HFFc6 (cell line): ENCODE measurements at regions not wholly inside any gene's neighbourhood (a gene's known extent, or its start where the extent isn't known, plus 50 kb on each side); places are given as distances from the start of the nearest gene placed in this dataset.

ENCODE experiments used
- DNase-seq: peaks from one replicate; pipeline ENCODE4 v3.0.0-alpha.2; 2018
- H3K27ac Mint-ChIP-seq: 2 replicates; pipeline ENCODE4 v1.8.0; 2020; ENCODE audit warnings: mild to moderate bottlenecking, mixed read lengths
- H3K27me3 Mint-ChIP-seq: 2 replicates; pipeline ENCODE4 v1.8.0; 2021; ENCODE audit warnings: mild to moderate bottlenecking, moderate library complexity, mixed read lengths; ENCODE audit not compliant: insufficient read depth
- H3K36me3 Mint-ChIP-seq: 2 replicates; pipeline ENCODE4 v1.8.0; 2021; ENCODE audit warnings: low read depth, mixed read lengths
- H3K4me1 Mint-ChIP-seq: 2 replicates; pipeline ENCODE4 v1.8.0; 2020; ENCODE audit warnings: low read depth, mixed read lengths
- H3K4me3 Mint-ChIP-seq: 2 replicates; pipeline ENCODE4 v1.8.0; 2020; ENCODE audit warnings: mild to moderate bottlenecking, moderate library complexity, mixed read lengths
- H3K9me3 Mint-ChIP-seq: 2 replicates; pipeline ENCODE4 v1.8.0; 2020; ENCODE audit warnings: mild to moderate bottlenecking, mixed read lengths
- TF ChIP-seq, protein P1 (sequence below): fragments of 200-600 bp; sonication (generic); IDR thresholded peaks from 2 replicates; pipeline ENCODE4 v1.5.0; 2021; ENCODE audit warnings: antibody characterized with exemption, mild to moderate bottlenecking

DNA sequence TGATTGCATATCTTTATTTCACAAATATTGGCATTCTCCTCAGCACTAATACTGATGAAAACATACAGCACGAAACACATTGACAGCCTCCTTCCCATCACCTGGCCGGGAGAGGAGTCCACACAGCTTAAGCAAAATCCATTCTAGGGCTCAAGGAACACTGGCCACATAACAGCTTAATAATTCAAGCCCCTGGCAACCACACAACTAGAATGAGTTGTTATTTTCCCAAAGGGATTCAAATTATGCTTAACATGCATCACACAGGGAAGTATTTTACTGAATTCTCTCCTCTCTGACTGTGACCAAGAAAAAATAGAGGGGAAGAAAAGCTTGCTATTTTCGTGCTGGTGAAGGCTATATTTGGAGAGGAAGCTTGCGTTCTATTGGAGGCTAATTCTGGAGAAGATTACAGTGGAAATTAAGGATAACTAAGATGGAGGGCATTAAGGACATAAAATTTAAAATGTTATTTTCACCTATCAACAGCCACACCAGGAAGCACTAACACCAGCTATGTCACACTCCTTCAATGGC, 198.5 kb downstream of the ADGRG6 start:
- no peak overlapping the region for H3K27ac Mint-ChIP-seq
- H3K9me3 Mint-ChIP-seq = peaks cover 21% of the 10 kb centered on the region
- DNase-seq = no peak
- no peaks in the 10 kb centered on the region for H3K4me1 Mint-ChIP-seq
- H3K36me3 Mint-ChIP-seq = peaks cover 15% of the 10 kb centered on the region; the same call in 1 of the 2 replicates
- H3K27me3 Mint-ChIP-seq = peaks cover 12% of the 10 kb centered on the region
- H3K4me3 Mint-ChIP-seq = no peak overlapping the region
- TF ChIP-seq, protein P1, sequence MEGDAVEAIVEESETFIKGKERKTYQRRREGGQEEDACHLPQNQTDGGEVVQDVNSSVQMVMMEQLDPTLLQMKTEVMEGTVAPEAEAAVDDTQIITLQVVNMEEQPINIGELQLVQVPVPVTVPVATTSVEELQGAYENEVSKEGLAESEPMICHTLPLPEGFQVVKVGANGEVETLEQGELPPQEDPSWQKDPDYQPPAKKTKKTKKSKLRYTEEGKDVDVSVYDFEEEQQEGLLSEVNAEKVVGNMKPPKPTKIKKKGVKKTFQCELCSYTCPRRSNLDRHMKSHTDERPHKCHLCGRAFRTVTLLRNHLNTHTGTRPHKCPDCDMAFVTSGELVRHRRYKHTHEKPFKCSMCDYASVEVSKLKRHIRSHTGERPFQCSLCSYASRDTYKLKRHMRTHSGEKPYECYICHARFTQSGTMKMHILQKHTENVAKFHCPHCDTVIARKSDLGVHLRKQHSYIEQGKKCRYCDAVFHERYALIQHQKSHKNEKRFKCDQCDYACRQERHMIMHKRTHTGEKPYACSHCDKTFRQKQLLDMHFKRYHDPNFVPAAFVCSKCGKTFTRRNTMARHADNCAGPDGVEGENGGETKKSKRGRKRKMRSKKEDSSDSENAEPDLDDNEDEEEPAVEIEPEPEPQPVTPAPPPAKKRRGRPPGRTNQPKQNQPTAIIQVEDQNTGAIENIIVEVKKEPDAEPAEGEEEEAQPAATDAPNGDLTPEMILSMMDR = no peak

DNA sequence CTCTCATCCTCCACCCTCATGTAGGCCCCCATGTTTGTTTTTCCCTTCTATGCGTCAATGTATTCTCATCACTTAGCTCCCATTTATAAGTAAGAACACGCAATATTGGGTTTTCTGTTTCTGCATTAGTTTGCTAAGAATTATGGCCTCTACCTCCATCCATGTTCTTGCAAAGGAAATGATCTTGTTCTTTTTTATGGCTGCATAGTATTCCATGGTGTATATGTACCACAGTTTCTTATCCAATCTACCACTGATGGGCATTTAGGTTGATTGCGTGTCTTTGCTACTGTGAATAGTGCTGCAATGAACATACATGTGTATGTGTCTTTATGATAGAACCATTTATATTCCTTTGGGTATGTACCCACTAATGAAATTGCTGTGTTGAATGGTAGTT, 200.0 kb downstream of the ADGRG6 start:
- no peak for DNase-seq

DNA sequence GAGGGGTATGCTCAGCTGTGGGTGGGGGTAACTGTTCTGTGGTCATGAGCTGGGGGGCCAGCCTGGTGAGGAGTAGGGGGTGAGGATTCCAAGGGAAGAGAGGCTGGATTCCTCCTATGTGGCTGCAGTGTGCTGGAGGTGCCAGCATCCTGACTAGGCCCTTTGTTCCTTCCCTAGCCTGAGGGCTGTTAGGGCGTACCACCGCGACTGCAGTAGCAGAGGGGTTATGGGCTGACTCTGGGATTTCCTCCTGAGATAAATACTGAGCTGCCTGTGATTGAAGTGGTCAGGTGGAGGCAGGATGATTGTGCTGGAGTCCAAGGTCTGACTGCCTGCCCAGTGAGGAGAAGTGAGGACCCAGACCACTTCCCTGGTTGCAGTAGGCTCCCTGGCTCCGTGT, 205.3 kb downstream of the ADGRG6 start:
- Mint-ChIP-seq H3K27ac (no peak overlapping the region), H3K36me3 (peaks cover 10% of the 10 kb centered on the region; the same call in 1 of the 2 replicates), H3K4me3 (no peak overlapping the region), H3K9me3 (peaks cover 20% of the 10 kb centered on the region), H3K27me3 (peaks cover 37% of the 10 kb centered on the region), H3K4me1 (no peaks in the 10 kb centered on the region)
- TF ChIP-seq, protein P1 = no peak
- no peak for DNase-seq

More for the DNA sequence above, 200.0 kb downstream of the ADGRG6 start:
- peaks cover 15% of the 10 kb centered on the region; the same call in 1 of the 2 replicates for H3K36me3 Mint-ChIP-seq
- TF ChIP-seq, protein P1 = no peak
- H3K9me3 Mint-ChIP-seq = peaks cover 21% of the 10 kb centered on the region
- no peaks in the 10 kb centered on the region for H3K4me1 Mint-ChIP-seq
- H3K4me3 Mint-ChIP-seq = no peak overlapping the region
- H3K27ac Mint-ChIP-seq = no peak overlapping the region
- peaks cover 18% of the 10 kb centered on the region for H3K27me3 Mint-ChIP-seq

DNA sequence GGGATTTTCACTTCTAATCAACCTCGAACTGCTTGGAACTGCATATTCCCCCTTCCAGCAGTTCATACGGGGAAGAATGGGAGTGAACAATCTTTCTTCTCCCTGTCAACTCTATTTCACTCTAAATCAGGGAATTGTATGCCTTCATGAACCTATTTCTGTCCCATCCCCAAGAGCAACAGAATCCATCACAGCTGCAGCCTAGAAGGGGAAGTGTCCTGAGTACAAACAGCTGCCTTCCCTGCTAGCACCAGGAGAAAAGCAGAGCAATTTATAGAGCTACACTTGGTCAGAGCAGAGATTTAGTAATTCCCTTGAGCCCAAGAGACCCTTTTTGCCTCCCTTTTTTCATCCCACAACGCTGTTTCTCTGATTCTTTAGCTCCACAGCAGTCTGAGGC, 208.4 kb downstream of the ADGRG6 start:
- Mint-ChIP-seq H3K27ac (no peak overlapping the region), H3K27me3 (peaks cover 31% of the 10 kb centered on the region), H3K4me3 (no peak overlapping the region), H3K36me3 (no peaks in the 10 kb centered on the region), H3K4me1 (no peaks in the 10 kb centered on the region), H3K9me3 (0 out of 2 replicates have a peak, but pooled peaks cover 3% of the 10 kb centered on the region)
- TF ChIP-seq, protein P1 = no peak
- no peak for DNase-seq

DNA sequence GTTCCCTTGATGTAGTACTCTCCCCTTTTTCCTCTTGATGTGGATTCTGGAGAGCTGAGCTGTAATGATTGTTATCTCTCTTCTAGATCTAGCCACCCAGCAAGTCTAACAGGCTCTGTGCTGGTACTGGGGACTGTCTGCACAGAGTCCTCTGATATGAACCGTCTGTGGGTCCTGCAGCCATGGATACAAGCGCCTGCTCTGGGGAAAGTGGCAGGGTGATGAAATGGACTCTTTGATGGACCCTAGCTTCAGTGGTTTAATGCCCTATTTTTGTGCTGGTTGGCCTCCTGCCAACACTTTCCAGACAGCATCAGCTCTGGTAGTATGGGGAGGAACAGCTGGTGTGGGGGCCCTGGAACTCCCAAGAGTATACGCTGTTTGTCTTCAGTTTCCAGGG, 216.3 kb downstream of the ADGRG6 start:
- DNase-seq = no peak
- Mint-ChIP-seq H3K4me1 (no peaks in the 10 kb centered on the region), H3K27me3 (peaks cover 27% of the 10 kb centered on the region), H3K36me3 (no peaks in the 10 kb centered on the region), H3K4me3 (no peak overlapping the region), H3K27ac (no peak overlapping the region), H3K9me3 (no peaks in the 10 kb centered on the region; the same call in 1 of the 2 replicates)
- TF ChIP-seq, protein P1 = no peak
